BJ (cell line): ENCODE measurements at regions not wholly inside any gene's neighbourhood (a gene's known extent, or its start where the extent isn't known, plus 50 kb on each side); places are given as distances from the start of the nearest gene placed in this dataset.

ENCODE experiments used
- CTCF ChIA-PET: fragments of 350-600 bp; formaldehyde crosslinking; extraction: SDS; loops from one replicate; lab custom pipeline; 2021; ENCODE audit warnings: antibody characterized with exemption, inconsistent platforms; lab: Yijun Ruan, JAX
- POLR2A ChIA-PET: fragments of 300-600 bp; sonication (Branson Sonifier 250); formaldehyde crosslinking; extraction: SDS; loops from one replicate; lab custom pipeline; 2021; ENCODE audit warnings: antibody characterized with exemption; lab: Charles Lee
- DNase-seq: peaks from one replicate; pipeline ENCODE4 v3.0.0-alpha.2; 2011; ENCODE audit warnings: low read depth
- H3K27me3 ChIP-seq: 2 replicates; pipeline ENCODE4 v1.6.0; 2011; ENCODE audit warnings: low read length; ENCODE audit not compliant: control insufficient read depth, insufficient read depth
- H3K36me3 ChIP-seq: 2 replicates; pipeline ENCODE4 v1.5.1; 2011; ENCODE audit warnings: low read length; ENCODE audit not compliant: control insufficient read depth, insufficient read depth
- H3K4me3 ChIP-seq: 2 replicates; pipeline ENCODE4 v1.5.1; 2011; ENCODE audit warnings: low read depth, mild to moderate bottlenecking, control low read depth, low read length
- TF ChIP-seq, protein P1 (sequence below): IDR thresholded peaks from 2 replicates; pipeline ENCODE4 v1.5.1; 2011; ENCODE audit warnings: low read depth, mild to moderate bottlenecking, control low read depth, inconsistent platforms, low read length, moderate library complexity; ENCODE audit not compliant: insufficient read depth

DNA sequence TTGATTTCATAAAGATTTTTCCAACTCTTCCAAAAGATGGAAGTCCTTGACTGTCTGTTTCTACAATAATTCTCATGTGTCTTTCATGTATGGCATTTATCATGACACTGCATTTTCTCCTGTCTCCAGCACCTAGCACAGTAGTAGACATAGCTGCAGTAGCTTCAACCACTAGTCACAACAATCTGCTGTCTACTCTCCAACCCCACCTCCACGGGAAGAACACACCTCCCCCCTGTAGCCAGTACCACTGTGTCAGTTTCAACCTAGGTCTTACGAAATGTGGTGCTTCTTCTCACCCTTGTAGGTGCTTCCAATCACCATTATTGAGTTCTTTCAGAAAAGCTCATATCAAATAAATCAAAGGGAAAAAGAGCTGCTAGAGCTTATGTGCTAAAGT, 425.1 kb upstream of the ADAMTS5 start:
- CTCF ChIA-PET, result no interaction called here
- no peaks in the 10 kb centered on the region for H3K36me3 ChIP-seq
- TF ChIP-seq, protein P1, sequence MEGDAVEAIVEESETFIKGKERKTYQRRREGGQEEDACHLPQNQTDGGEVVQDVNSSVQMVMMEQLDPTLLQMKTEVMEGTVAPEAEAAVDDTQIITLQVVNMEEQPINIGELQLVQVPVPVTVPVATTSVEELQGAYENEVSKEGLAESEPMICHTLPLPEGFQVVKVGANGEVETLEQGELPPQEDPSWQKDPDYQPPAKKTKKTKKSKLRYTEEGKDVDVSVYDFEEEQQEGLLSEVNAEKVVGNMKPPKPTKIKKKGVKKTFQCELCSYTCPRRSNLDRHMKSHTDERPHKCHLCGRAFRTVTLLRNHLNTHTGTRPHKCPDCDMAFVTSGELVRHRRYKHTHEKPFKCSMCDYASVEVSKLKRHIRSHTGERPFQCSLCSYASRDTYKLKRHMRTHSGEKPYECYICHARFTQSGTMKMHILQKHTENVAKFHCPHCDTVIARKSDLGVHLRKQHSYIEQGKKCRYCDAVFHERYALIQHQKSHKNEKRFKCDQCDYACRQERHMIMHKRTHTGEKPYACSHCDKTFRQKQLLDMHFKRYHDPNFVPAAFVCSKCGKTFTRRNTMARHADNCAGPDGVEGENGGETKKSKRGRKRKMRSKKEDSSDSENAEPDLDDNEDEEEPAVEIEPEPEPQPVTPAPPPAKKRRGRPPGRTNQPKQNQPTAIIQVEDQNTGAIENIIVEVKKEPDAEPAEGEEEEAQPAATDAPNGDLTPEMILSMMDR, result no peak
- no peak overlapping the region for H3K4me3 ChIP-seq
- POLR2A ChIA-PET, result no interaction called here
- DNase-seq, result no peak
- no peaks in the 10 kb centered on the region for H3K27me3 ChIP-seq

DNA sequence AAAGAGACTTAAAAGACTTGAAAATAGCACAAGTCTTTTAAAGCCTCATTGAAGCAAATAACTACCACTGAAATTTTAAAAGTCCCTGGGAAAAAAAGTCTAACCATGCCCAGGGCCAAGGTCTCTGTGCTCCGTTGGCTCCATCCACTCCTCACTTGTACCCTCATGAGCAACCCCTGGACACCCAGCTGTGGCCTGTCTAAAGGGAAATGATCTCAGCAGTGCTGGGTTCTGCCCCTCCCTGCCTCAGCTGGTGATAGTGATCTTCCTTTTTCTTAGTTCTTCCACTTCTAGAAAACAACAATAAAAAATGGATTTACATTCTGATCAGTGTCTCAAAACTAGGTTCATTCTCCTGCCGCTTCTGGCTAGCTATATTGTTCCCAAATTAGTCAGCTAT, 423.5 kb upstream of the ADAMTS5 start:
- Histone ChIP-seq H3K4me3 (no peak overlapping the region), H3K36me3 (no peaks in the 10 kb centered on the region), H3K27me3 (no peaks in the 10 kb centered on the region)
- CTCF ChIA-PET, result interaction anchor here (1.8 kb wide), 1 partner anchor 12 kb away, joined by 4 read pairs; no protein-coding TSS in a partner anchor
- TF ChIP-seq, protein P1, result no peak
- POLR2A ChIA-PET, result no interaction called here
- no peak for DNase-seq

DNA sequence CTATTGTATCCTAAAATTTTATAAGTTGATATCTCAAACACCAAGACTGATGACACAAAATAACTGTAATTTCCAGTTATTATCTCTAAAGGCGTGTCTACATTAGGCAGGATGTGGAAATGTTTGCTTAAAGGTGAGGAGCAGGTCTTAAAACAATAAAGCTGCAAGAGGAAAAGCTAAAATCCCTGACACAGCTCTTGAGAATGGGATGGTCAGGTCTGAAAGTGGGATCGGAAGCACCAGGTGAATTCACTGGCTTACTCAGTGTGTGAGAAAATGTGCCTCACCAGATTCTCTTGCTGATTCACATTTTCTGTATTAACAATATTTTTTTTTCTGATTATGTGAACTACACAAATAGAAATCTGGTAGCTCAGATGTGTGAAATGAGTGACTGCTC, 421.9 kb upstream of the ADAMTS5 start:
- TF ChIP-seq, protein P1, result no peak
- Histone ChIP-seq H3K27me3 (no peaks in the 10 kb centered on the region), H3K4me3 (no peak overlapping the region), H3K36me3 (no peaks in the 10 kb centered on the region)
- ChIA-PET POLR2A (no interaction called here), CTCF (interaction anchor here (0.7 kb wide), 1 partner anchor 17 kb away, joined by 3 read pairs; no protein-coding TSS in a partner anchor)
- no peak for DNase-seq

DNA sequence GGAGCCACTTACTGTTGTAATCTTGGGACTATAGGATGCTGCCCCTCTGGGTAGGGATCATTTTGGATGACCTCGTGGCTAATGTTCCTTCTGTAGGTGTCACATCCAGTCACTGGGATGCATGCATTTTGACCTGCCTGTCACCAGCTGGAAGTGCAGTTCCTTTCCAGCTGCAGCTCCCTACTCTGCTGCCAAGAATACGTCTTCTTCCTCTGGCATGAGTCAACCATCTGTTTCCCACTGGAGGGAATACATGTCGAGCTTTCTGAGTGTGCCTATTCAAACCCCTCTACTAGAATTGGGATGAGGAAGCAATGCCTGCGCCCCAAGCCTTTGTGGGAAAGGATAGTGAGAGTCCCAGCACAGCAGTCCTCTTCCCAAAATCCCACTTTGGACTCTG, 415.5 kb upstream of the ADAMTS5 start:
- CTCF ChIA-PET, result no interaction called here
- Histone ChIP-seq H3K4me3 (no peak overlapping the region), H3K36me3 (no peaks in the 10 kb centered on the region), H3K27me3 (no peaks in the 10 kb centered on the region)
- TF ChIP-seq, protein P1, result no peak
- DNase-seq, result no peak
- POLR2A ChIA-PET, result no interaction called here

DNA sequence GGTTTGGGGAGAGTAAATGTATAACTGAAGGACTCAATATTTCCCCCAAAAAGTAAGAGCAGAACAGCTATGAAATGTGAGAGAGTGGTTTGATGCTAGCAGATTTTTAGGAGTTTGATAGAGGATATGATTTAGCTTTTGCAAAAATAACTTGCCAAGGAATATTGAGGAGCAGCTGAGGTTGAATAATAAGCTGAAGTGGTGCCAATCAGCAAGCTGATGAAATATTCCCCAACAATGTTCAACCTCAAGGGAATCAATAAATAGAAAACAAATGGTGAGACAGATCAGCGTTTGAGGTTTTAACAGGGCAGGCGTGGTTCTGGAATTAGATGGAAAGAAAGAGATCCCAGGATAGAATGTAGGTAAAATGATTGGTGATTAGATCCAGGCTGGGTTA, 413.4 kb upstream of the ADAMTS5 start:
- Histone ChIP-seq H3K27me3 (no peaks in the 10 kb centered on the region), H3K4me3 (no peak overlapping the region), H3K36me3 (no peaks in the 10 kb centered on the region)
- no peak for DNase-seq
- TF ChIP-seq, protein P1, result no peak
- CTCF ChIA-PET, result interaction anchor here (0.8 kb wide), 1 partner anchor 45 kb away, joined by 3 read pairs; no protein-coding TSS in a partner anchor
- POLR2A ChIA-PET, result no interaction called here
